ENCODE measurements at regions not wholly inside any gene's neighbourhood (a gene's known extent, or its start where the extent isn't known, plus 50 kb on each side); places are given as distances from the start of the nearest gene placed in this dataset.

DNA sequence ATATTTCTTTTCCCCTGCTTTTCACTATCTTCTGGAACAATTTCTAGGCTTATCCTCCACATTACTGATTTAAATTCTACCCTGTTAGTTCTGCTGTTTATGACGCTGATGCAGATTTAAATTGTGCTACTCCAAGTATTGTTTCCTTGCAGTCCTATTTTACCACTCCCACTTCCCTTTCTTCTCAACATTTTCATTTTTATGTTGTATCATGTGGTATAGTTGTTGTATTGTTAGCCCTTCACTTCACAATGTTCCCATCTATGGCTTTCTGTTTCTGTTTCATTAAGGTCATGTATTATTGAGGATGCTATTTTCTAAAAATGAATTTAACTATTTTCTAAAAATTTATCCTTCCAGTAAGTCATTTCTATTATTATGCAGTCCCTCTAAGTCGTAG is 254.4 kb downstream of the NDUFS4 start:
- TF ChIP-seq, protein P1, sequence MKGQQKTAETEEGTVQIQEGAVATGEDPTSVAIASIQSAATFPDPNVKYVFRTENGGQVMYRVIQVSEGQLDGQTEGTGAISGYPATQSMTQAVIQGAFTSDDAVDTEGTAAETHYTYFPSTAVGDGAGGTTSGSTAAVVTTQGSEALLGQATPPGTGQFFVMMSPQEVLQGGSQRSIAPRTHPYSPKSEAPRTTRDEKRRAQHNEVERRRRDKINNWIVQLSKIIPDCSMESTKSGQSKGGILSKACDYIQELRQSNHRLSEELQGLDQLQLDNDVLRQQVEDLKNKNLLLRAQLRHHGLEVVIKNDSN (IDR thresholded peaks at IDR 0.05), result no peak
- no peak for TF ChIP-seq TCF12 (IDR thresholded peaks at IDR 0.05; ENCODE audit: low read depth)
- TF ChIP-seq MAX (IDR thresholded peaks at IDR 0.05), result no peak
- no peak for TF ChIP-seq CREB1 (IDR thresholded peaks at IDR 0.05; ENCODE audit: low read depth)
- no peak for TF ChIP-seq EGR1 (IDR thresholded peaks at IDR 0.05)
- TF ChIP-seq TAF1 (IDR thresholded peaks at IDR 0.05; ENCODE audit: low read depth), result no peak
- TF ChIP-seq TEAD4 (IDR thresholded peaks at IDR 0.05), result no peak
- no peak for TF ChIP-seq RAD21 (IDR thresholded peaks at IDR 0.05; ENCODE audit: low read depth)
- TF ChIP-seq NFIC (IDR thresholded peaks at IDR 0.05), result no peak
- TF ChIP-seq CEBPB (IDR thresholded peaks at IDR 0.05), result no peak

GRCh38 chr5:53815471-53815870 is 255.0 kb downstream of the NDUFS4 start:
- TF ChIP-seq RAD21 (IDR thresholded peaks at IDR 0.05; ENCODE audit: low read depth), result no peak
- TF ChIP-seq MAX (IDR thresholded peaks at IDR 0.05), result no peak
- no peak for TF ChIP-seq YY1 (IDR thresholded peaks at IDR 0.05; ENCODE audit: low read depth)
- TF ChIP-seq TAF1 (IDR thresholded peaks at IDR 0.05; ENCODE audit: low read depth), result no peak
- no peak for TF ChIP-seq TCF12 (IDR thresholded peaks at IDR 0.05; ENCODE audit: low read depth)
- TF ChIP-seq NFIC (IDR thresholded peaks at IDR 0.05), result no peak
- TF ChIP-seq CREB1 (IDR thresholded peaks at IDR 0.05; ENCODE audit: low read depth), result no peak
- TF ChIP-seq, protein P1 (IDR thresholded peaks at IDR 0.05), result no peak
- TF ChIP-seq EP300 (IDR thresholded peaks at IDR 0.05; ENCODE audit: borderline replicate concordance), result no peak
- no peak for TF ChIP-seq FOXM1 (IDR thresholded peaks at IDR 0.05; ENCODE audit: borderline replicate concordance, low read depth)
- TF ChIP-seq REST (IDR thresholded peaks at IDR 0.05; ENCODE audit: low read depth), result no peak
- no peak for TF ChIP-seq TEAD4 (IDR thresholded peaks at IDR 0.05)
- TF ChIP-seq EGR1 (IDR thresholded peaks at IDR 0.05), result no peak
- no peak for TF ChIP-seq ZBTB7A (IDR thresholded peaks at IDR 0.05; ENCODE audit: low read depth)
- TF ChIP-seq CEBPB (IDR thresholded peaks at IDR 0.05), result no peak

DNA sequence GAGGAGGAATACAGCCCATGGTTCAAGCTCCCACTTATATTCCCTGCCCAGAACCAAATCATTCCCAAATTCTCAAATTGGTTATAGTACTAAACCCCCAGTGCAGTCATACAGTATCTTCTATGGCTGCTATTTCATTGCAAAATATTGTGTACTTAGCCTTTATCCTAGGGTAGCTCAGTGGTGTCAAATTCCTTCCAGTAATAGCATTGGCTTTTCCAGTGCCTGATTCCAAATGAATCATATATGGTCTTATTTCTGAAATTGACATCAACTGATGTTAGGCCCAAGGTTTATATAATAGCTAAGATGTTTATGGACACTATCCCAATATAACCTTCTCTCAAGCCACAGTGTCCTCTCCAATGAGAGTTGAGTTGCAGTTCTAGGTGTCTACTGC is 256.7 kb downstream of the NDUFS4 start:
- TF ChIP-seq NFIC (IDR thresholded peaks at IDR 0.05) (no peak), TEAD4 (IDR thresholded peaks at IDR 0.05) (no peak), REST (IDR thresholded peaks at IDR 0.05; ENCODE audit: low read depth) (no peak), EGR1 (IDR thresholded peaks at IDR 0.05) (no peak), MAX (IDR thresholded peaks at IDR 0.05) (no peak), CEBPB (IDR thresholded peaks at IDR 0.05) (no peak), CREB1 (IDR thresholded peaks at IDR 0.05; ENCODE audit: low read depth) (no peak), RAD21 (IDR thresholded peaks at IDR 0.05; ENCODE audit: low read depth) (no peak), EP300 (IDR thresholded peaks at IDR 0.05; ENCODE audit: borderline replicate concordance) (no peak), TCF12 (IDR thresholded peaks at IDR 0.05; ENCODE audit: low read depth) (no peak), FOXM1 (IDR thresholded peaks at IDR 0.05; ENCODE audit: borderline replicate concordance, low read depth) (no peak), TAF1 (IDR thresholded peaks at IDR 0.05; ENCODE audit: low read depth) (no peak), YY1 (IDR thresholded peaks at IDR 0.05; ENCODE audit: low read depth) (no peak), ZBTB7A (IDR thresholded peaks at IDR 0.05; ENCODE audit: low read depth) (no peak)
- TF ChIP-seq, protein P1 (IDR thresholded peaks at IDR 0.05), result no peak

DNA sequence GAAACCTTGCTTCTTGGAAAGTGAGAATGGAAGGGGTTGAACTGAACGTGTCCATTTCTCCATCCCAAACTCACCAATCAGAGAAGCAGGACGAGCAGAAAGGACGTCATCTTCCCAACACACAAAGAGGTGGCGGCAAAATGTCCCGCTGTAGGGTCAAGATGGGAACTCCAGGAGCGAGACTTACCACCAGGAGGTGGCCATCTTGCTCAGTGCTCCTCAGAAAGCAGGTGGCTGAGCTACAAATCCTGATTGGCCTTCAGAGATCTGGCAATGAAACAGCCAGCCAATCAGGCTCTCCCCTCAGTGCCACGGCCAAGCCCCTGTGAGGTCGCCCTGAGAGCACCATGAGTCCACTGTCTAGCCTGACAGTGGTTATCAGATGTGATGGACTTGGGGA is 259.0 kb downstream of the NDUFS4 start:
- TF ChIP-seq ZBTB7A (IDR thresholded peaks at IDR 0.05; ENCODE audit: low read depth), result no peak
- TF ChIP-seq YY1 (IDR thresholded peaks at IDR 0.05; ENCODE audit: low read depth), result no peak
- TF ChIP-seq TCF12 (IDR thresholded peaks at IDR 0.05; ENCODE audit: low read depth), result no peak
- TF ChIP-seq EP300 (IDR thresholded peaks at IDR 0.05; ENCODE audit: borderline replicate concordance), result no peak
- TF ChIP-seq FOXM1 (IDR thresholded peaks at IDR 0.05; ENCODE audit: borderline replicate concordance, low read depth), result no peak
- no peak for TF ChIP-seq TAF1 (IDR thresholded peaks at IDR 0.05; ENCODE audit: low read depth)
- no peak for TF ChIP-seq EGR1 (IDR thresholded peaks at IDR 0.05)
- TF ChIP-seq MAX (IDR thresholded peaks at IDR 0.05), result no peak

DNA sequence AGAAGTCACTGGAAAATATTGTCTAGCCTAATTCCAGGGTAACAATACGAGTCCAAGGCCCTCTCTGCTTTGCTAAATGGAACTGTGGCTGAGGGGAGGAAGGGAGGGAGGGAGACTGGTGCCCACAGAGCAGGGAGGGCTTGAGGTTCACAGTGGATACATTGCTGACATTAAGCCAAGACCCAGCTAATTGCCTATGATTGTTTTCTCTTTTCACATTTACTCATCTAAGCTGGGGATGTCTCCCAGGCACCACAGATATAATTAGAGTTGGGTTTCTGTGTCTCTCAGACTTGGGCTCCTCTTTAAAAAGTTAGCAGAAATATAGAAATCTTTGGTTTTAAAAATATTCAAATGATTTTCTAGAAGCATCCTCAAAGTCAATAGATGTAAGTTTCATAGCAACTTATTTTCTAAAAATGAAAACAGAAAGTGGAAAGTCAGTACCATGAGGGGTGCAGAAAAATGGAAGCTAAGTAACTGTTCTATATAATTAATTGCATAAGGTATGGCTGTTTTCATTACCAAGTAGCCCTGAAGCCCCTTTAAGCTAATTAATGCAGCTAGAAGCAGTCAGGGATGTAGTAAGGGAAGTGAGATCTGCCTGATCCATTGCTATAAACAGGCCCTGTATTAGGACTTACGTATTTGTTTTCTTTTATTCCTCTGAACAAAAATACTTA is 259.8 kb downstream of the NDUFS4 start:
- TF ChIP-seq NFIC (IDR thresholded peaks at IDR 0.05) (no peak), TCF12 (IDR thresholded peaks at IDR 0.05; ENCODE audit: low read depth) (no peak), YY1 (IDR thresholded peaks at IDR 0.05; ENCODE audit: low read depth) (no peak), ZBTB7A (IDR thresholded peaks at IDR 0.05; ENCODE audit: low read depth) (no peak), EP300 (IDR thresholded peaks at IDR 0.05; ENCODE audit: borderline replicate concordance) (no peak), MAX (IDR thresholded peaks at IDR 0.05) (no peak), FOXM1 (IDR thresholded peaks at IDR 0.05; ENCODE audit: borderline replicate concordance, low read depth) (no peak), CREB1 (IDR thresholded peaks at IDR 0.05; ENCODE audit: low read depth) (no peak), REST (IDR thresholded peaks at IDR 0.05; ENCODE audit: low read depth) (no peak), EGR1 (IDR thresholded peaks at IDR 0.05) (no peak), CEBPB (IDR thresholded peaks at IDR 0.05) (no peak), TEAD4 (IDR thresholded peaks at IDR 0.05) (no peak), RAD21 (IDR thresholded peaks at IDR 0.05; ENCODE audit: low read depth) (no peak)
- TF ChIP-seq, protein P1 (IDR thresholded peaks at IDR 0.05), result no peak
